ENCODE measurements at regions not wholly inside any gene's neighbourhood (a gene's known extent, or its start where the extent isn't known, plus 50 kb on each side); places are given as distances from the start of the nearest gene placed in this dataset.

DNA sequence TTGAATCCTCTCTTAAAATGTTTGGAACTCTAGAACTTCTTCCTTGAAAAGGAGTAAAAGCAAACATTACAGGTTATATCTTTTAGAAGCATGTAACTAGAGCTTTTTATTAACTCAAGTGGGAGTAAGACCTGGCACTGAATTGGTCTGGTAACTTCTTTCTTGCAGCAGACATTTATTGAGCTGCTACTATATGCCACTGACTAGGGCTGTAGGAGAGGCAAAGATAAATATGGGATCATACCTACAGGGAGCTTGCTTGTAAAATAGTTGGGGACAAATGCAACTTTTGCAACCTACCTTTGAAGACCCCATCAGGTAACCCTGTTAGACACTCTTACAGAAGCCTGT is 231.9 kb upstream of the TUT7 start (continued):
- no peak for TF ChIP-seq FLYWCH1 (CRISPR knock-in tag; IDR thresholded peaks at IDR 0.05)
- no peak for TF ChIP-seq TCF7L2 (IDR thresholded peaks at IDR 0.05; ENCODE audit: low read depth, low read length)
- TF ChIP-seq SALL2 (CRISPR knock-in tag; IDR thresholded peaks at IDR 0.05): no peak
- TF ChIP-seq BCLAF1 (IDR thresholded peaks at IDR 0.05): no peak
- TF ChIP-seq ETS1 (CRISPR knock-in tag; IDR thresholded peaks at IDR 0.05): no peak
- no peak for TF ChIP-seq TOPORS (CRISPR knock-in tag; IDR thresholded peaks at IDR 0.05)
- no peak for TF ChIP-seq LBX2 (CRISPR knock-in tag; IDR thresholded peaks at IDR 0.05; ENCODE audit: borderline replicate concordance)
- no peak for TF ChIP-seq ZFP90 (CRISPR knock-in tag; IDR thresholded peaks at IDR 0.05; ENCODE audit: borderline replicate concordance)
- TF ChIP-seq ZNF784 (CRISPR knock-in tag; IDR thresholded peaks at IDR 0.05; ENCODE audit: borderline replicate concordance): no peak

Measured in HepG2 (cell line).